ENCODE measurements at regions not wholly inside any gene's neighbourhood (a gene's known extent, or its start where the extent isn't known, plus 50 kb on each side); places are given as distances from the start of the nearest gene placed in this dataset.

- no TSS peak for BruUV-seq (replicated peaks)
- RAD21 ChIA-PET (ENCODE audit: low non-redundant PET in 1 of 2, low total read pairs in 2 of 2, uncharacterized antibody in 2 of 2, unreplicated experiment in 2 of 2), result no interaction called here
- no peak overlapping the region for H3K4me2 ChIP-seq (ENCODE audit: low read length)
- no peaks in the 10 kb centered on the region for H4K20me1 ChIP-seq (ENCODE audit: insufficient read depth)
- no peak overlapping the region for H3K4me3 ChIP-seq (replicated peaks in 1 of 2; ENCODE audit: low read depth in 1 of 2, low read length in 2 of 2)
- no peaks in the 10 kb centered on the region for H3K9me2 ChIP-seq (ENCODE audit: insufficient read depth)
- no peaks in the 10 kb centered on the region for H3K4me1 ChIP-seq (ENCODE audit: control insufficient read depth in 1 of 2, insufficient read depth in 2 of 2, low read length in 2 of 2)
- CTCF ChIA-PET, result no interaction called here
- no peak for ATAC-seq
- intact Hi-C loops (cut with micrococcal nuclease), result no loop called here
- no peaks in the 10 kb centered on the region for H3K9me3 ChIP-seq (ENCODE audit: control insufficient read depth in 1 of 2, insufficient read depth in 1 of 2, low read depth in 1 of 2, low read length in 2 of 2)
- POLR2A ChIA-PET, result no interaction called here
- H3K27ac ChIP-seq (ENCODE audit: low read depth, low read length), result no peak overlapping the region
- no peak overlapping the region for H2AFZ ChIP-seq (ENCODE audit: low read depth, low read length, poor library complexity, severe bottlenecking)
- no peak overlapping the region for H3K9ac ChIP-seq (ENCODE audit: low read length)
- H3K79me2 ChIP-seq (ENCODE audit: insufficient read depth, low read length), result no peaks in the 10 kb centered on the region
- no peaks in the 10 kb centered on the region for H3K36me3 ChIP-seq (ENCODE audit: control insufficient read depth in 1 of 2, insufficient read depth in 2 of 2, low read length in 2 of 2)
- peaks cover 78% of the 10 kb centered on the region for H3K27me3 ChIP-seq (ENCODE audit: insufficient read depth, low read length)
- DNase-seq (ENCODE audit: low read depth, low spot score), result no peak
- no peak for TF ChIP-seq SRF (IDR thresholded peaks at IDR 0.05; ENCODE audit: low read depth)
- no peak for TF ChIP-seq ELF1 (IDR thresholded peaks at IDR 0.05; ENCODE audit: borderline replicate concordance, low read depth)
- TF ChIP-seq POLR2A (IDR thresholded peaks at IDR 0.05; ENCODE audit: borderline replicate concordance, extremely low read depth, insufficient read depth, insufficient read length), result no peak
- no peak for TF ChIP-seq ATF3 (IDR thresholded peaks at IDR 0.05)
- no peak for TF ChIP-seq REST (IDR thresholded peaks at IDR 0.05; ENCODE audit: low read depth)
- TF ChIP-seq CTCF (IDR thresholded peaks at IDR 0.05 in 2 of 3, conservative IDR thresholded peaks at IDR 0.05 in 1 of 3; ENCODE audit: borderline replicate concordance in 1 of 3, insufficient read depth in 1 of 3, low read depth in 2 of 3, low read length in 2 of 3), result no peak
Measured at GRCh38 chr17:79529661-79530081, 81.2 kb downstream of the RBFOX3 start.
